GM19324 (cell line): ENCODE measurements at regions not wholly inside any gene's neighbourhood (a gene's known extent, or its start where the extent isn't known, plus 50 kb on each side); places are given as distances from the start of the nearest gene placed in this dataset.
"Not testable (repeated sequence)": the region's sequence is repeated elsewhere in the genome, so short reads cannot be mapped to it uniquely, and the experiment has no call there.

ENCODE experiments used
- ATAC-seq: cut with Tn5 transposase; IDR thresholded peaks from one replicate; pipeline ENCODE4 v1.9.1; 2021; ENCODE audit warnings: mild to moderate bottlenecking, moderate library complexity; ENCODE audit not compliant: unreplicated experiment, low FRiP score

GRCh38 chr9:101902051-101902450 is 163.6 kb upstream of the GRIN3A start:
- no peak for ATAC-seq

DNA sequence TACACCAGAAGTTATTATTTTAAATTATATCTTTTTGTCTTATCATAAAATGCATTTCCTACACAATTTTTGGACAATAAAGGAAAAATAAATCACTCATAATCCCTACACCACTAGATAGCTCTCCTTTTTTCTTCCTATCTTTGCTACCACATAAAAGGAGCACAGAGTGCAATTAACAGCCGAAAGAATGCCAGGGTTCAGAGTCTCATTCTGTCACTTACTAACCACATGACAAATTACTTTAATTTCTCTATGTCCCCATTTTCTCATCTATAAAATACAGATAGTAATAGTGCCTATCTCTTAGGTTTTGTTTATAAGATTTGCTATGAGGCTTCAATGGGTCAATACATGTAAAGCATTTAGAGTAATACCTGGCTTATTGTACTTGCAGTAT is 158.7 kb upstream of the GRIN3A start:
- no peak for ATAC-seq

- ATAC-seq = no peak
These were observed 155.5 kb upstream of the GRIN3A start for GRCh38 chr9:101893661-101894646.

DNA sequence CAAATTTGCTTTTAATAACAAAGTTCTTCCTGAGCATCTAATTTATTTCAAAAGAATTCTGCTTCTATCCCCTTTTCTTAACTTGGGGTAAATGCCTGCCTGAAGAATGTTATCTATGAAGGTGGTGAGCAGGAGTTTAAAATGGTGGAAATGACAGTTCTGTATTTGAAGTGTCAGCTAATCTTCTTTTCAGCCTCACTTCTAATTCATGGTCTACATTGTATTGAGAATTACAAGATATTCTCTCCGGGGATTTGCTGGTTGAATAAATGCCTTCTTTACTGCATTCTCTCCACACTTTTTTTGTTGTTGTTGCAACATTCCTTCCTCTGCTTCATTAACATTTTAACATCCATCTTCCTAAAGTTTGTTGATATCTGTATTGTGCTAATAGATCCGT is 143.1 kb upstream of the GRIN3A start:
- no peak for ATAC-seq

DNA sequence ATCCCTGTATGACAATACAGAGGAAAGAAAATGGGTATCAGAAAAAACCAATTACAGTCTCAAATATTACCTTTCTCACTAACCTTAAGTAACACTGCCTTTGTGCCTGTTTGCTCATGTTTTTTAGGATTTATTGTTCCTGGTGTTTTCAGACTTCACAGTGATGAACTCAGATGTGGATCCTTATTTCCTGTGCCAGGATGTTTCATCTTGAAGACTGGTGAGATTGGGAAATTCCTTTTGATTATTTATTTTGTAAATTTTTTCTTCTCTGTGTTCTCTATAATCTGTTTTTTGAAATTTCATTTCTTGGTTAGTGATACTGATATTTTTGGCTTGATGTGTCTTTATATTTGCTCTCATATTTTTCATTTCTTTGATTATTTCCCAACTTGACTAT is 142.4 kb upstream of the GRIN3A start:
- ATAC-seq = no peak

GRCh38 chr9:101878734-101879133 is 140.3 kb upstream of the GRIN3A start:
- ATAC-seq = no peak

DNA sequence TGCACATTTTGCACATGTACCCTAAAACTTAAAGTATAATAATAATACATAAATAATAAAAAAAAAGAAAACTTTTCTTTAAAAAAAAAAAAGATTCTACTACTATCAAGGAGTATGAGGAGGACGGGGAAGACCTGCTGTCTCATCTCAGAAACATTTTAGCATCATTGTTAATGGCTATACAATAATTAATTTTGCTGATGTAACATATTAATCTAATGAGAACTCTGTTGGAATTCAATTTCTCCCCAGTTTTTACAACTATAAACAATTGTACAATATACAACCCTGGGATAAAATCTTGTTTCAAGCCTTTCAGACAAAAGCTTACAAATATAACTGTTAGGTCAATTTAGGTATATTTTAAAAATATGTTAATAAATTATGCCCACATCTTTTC is 139.0 kb upstream of the GRIN3A start:
- ATAC-seq = no peak

GRCh38 chr9:101861472-101861871 is 123.0 kb upstream of the GRIN3A start:
- no peak for ATAC-seq

GRCh38 chr9:101860920-101861319 is 122.5 kb upstream of the GRIN3A start:
- ATAC-seq = no peak

- ATAC-seq = no peak
These were observed 121.2 kb upstream of the GRIN3A start for GRCh38 chr9:101859620-101860019.

GRCh38 chr9:101858026-101858425 is 119.6 kb upstream of the GRIN3A start:
- ATAC-seq = no peak

DNA sequence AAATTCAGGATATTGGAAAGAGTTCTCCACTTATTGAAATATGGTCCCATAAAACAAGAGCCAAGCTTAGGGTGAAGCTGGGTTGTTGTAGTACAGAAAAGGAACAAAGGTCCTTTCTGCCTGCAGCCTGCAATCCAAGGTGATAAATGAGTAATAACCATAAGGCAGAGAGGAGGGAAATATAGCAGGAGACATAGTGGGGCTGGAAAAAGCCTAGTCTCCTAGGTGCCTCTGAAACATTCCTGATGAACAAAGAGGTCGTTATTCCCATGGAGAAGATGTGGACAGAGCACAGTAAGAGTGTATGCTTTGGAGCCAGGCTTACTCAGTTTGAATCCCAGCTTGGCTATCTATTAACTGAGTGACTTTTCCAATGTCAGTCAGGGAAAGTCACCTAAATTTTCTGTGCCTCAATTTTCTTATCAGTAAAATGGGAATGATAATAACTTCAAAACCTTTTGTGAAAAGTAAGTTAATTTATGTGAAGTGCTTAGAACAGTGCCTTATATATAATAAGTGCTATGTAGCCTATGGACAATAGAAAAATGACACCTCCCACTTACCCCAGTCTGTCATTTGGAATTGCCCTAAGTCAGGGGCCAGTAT is 110.8 kb upstream of the GRIN3A start:
- no peak for ATAC-seq

GRCh38 chr9:101848485-101848919 is 110.1 kb upstream of the GRIN3A start:
- ATAC-seq = no peak

GRCh38 chr9:101846161-101846560 is 107.7 kb upstream of the GRIN3A start:
- no peak for ATAC-seq

DNA sequence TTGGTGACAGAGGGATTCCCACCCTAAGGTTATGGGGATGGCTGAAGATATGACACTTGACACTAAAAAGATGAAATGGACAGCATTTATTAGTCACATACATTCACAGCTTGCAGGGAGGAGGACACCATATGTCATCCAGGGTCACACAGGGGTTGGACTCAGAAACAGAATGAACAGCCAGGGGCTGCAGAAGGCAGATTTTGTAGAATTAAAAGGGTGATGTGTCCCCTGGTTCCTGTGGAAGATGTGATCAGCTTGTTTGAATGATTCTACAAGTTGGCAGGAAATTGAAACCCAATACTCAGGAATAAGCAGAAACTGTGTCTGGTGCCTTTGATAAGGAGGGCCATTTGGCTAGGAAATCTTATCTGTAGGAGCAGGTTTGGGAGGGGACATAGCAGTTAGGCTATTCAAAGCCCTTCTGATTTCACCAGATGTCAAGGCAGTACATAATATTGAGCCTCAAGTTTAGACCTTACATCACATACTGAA is 102.3 kb upstream of the GRIN3A start:
- no peak for ATAC-seq

DNA sequence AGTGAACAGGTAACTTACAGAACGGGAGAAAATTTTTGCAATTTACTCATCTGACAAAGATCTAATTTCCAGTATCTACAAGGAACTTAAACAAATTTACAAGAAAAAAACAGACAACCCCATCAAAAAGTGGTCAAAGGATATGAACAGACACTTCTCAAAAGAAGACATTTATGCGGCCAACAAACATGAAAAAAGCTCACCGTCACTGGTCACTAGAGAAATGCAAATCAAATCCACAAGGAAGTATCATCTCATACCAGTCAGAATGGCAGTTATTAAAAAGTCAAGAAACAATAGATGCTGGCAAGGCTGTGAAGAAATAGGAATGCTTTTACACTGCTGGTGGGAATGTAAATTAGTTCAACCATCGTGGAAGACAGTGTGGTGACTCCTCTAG is 100.5 kb upstream of the GRIN3A start:
- not testable (repeated sequence) for ATAC-seq

GRCh38 chr9:101836021-101836420 is 97.6 kb upstream of the GRIN3A start:
- no peak for ATAC-seq

DNA sequence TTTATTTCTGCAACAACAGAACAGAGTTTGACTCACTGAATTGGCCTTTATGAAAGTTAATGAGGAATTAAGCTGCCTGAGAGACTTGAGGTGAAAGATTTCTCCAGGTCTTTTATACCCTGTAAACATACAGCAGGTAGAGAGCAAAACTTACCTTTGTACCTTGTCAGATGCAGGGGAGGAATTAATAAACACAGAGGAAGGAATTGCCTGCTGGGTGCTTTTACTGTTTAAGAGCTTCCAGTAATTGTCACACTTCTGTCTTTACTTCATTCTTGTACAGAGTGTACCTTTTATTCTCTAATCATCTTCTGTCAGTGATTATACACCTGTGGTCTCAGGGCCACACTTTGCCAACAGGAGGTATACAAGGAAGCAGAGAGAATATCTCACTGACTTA is 94.0 kb upstream of the GRIN3A start:
- ATAC-seq = no peak

- not testable (repeated sequence) for ATAC-seq
These were observed 83.0 kb upstream of the GRIN3A start for GRCh38 chr9:101821450-101821849.

GRCh38 chr9:101820983-101821382 is 82.5 kb upstream of the GRIN3A start:
- not testable (repeated sequence) for ATAC-seq

- no peak for ATAC-seq
These were observed 75.6 kb upstream of the GRIN3A start for GRCh38 chr9:101814064-101814463.

- ATAC-seq = not testable (repeated sequence)
These were observed 69.4 kb upstream of the GRIN3A start for GRCh38 chr9:101807879-101808278.
